ENCODE measurements at regions not wholly inside any gene's neighbourhood (a gene's known extent, or its start where the extent isn't known, plus 50 kb on each side); places are given as distances from the start of the nearest gene placed in this dataset.
A peak's percentile ranks its signal among the peaks of the same experiment; 100 is the strongest.

- Mint-ChIP-seq H3K27ac (no peak overlapping the region), H3K36me3 (no peaks in the 10 kb centered on the region), H3K4me3 (no peak overlapping the region), H3K9me3 (no peaks in the 10 kb centered on the region), H3K4me1 (no peaks in the 10 kb centered on the region), H3K27me3 (no peaks in the 10 kb centered on the region)
Measured at GRCh38 chrY:19167319-19168201, 394.0 kb upstream of the HSFY2 start.

- no peaks in the 10 kb centered on the region for H3K9me3 Mint-ChIP-seq
- no peaks in the 10 kb centered on the region for H3K27me3 Mint-ChIP-seq
Measured at GRCh38 chrY:19148783-19149182, 375.2 kb upstream of the HSFY2 start.

DNA sequence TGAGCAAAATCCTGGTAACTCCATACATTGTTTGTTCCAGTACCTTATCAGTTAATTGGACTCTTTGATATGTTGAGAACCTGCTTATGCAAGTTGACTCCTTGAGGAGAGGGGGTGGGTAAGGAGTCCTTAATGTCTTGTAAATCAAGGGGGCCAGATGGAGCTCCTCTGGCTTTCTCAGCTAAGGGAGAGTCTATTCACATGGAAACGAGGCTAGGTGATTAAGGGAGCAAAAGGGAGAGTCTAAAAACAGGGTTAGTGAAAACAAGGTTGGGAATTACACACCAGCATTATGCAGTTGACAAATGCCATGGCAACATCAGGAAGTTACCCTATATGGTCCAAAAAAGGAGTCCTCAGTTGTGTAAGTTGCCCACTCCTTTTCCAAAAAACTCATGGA lies 372.8 kb upstream of the HSFY2 start:
- Mint-ChIP-seq H3K36me3 (no peaks in the 10 kb centered on the region), H3K9me3 (no peaks in the 10 kb centered on the region), H3K27me3 (no peaks in the 10 kb centered on the region), H3K27ac (no peak overlapping the region), H3K4me1 (no peaks in the 10 kb centered on the region), H3K4me3 (no peak overlapping the region)

More at GRCh38 chrY:19148783-19149182, 375.2 kb upstream of the HSFY2 start:
- Mint-ChIP-seq H3K27ac (no peak overlapping the region), H3K4me3 (no peak overlapping the region), H3K36me3 (no peaks in the 10 kb centered on the region), H3K4me1 (no peaks in the 10 kb centered on the region)

DNA sequence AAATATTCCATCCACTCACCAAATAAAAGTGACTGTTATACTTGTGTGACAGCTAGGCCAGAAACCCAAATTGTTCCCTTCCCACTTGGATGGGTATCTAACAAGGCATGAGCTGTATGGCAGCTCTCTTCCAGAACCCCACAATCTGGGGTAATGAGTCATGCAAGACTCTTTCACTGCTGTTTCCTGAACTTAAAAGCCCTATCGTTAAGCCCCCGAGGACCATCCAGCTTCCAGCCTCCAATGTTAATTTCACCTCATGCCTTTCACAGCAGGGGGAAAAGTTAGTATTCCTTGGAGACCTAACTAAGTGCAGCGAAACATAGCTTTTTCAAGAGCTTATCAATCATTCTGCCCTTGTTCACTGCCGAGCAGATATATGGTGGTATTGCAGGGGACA lies 368.6 kb upstream of the HSFY2 start:
- Mint-ChIP-seq H3K4me1 (no peaks in the 10 kb centered on the region), H3K9me3 (no peaks in the 10 kb centered on the region), H3K27ac (no peak overlapping the region), H3K27me3 (no peaks in the 10 kb centered on the region), H3K4me3 (no peak overlapping the region), H3K36me3 (no peaks in the 10 kb centered on the region)

GRCh38 chrY:19140285-19140920 lies 366.9 kb upstream of the HSFY2 start:
- no peaks in the 10 kb centered on the region for H3K9me3 Mint-ChIP-seq
- no peaks in the 10 kb centered on the region for H3K4me1 Mint-ChIP-seq
- H3K4me3 Mint-ChIP-seq: no peak overlapping the region
- no peaks in the 10 kb centered on the region for H3K27me3 Mint-ChIP-seq
- H3K27ac Mint-ChIP-seq: no peak overlapping the region
- H3K36me3 Mint-ChIP-seq: no peaks in the 10 kb centered on the region

DNA sequence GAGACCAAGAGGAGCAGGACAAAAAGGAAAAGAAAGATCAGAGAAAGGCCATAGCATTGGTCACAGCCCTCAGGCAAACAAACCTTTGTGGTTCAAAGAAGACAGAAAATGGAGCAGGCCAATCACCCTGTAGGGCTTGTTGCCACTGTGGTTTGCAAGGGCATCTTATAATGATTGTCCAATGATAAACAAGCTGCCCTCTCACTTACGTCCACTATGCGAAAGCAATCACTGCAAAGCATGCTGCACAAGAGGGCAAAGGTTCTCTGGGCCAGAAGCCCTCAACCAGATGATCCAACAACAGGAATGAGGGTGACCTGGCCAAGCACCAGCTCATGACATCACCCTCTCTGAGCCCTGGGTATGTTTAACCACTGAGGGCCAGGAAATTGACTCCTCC lies 360.9 kb upstream of the HSFY2 start:
- Mint-ChIP-seq H3K4me3 (no peak overlapping the region), H3K9me3 (no peaks in the 10 kb centered on the region), H3K27ac (no peak overlapping the region), H3K36me3 (no peaks in the 10 kb centered on the region), H3K27me3 (no peaks in the 10 kb centered on the region), H3K4me1 (peaks cover 6% of the 10 kb centered on the region)

DNA sequence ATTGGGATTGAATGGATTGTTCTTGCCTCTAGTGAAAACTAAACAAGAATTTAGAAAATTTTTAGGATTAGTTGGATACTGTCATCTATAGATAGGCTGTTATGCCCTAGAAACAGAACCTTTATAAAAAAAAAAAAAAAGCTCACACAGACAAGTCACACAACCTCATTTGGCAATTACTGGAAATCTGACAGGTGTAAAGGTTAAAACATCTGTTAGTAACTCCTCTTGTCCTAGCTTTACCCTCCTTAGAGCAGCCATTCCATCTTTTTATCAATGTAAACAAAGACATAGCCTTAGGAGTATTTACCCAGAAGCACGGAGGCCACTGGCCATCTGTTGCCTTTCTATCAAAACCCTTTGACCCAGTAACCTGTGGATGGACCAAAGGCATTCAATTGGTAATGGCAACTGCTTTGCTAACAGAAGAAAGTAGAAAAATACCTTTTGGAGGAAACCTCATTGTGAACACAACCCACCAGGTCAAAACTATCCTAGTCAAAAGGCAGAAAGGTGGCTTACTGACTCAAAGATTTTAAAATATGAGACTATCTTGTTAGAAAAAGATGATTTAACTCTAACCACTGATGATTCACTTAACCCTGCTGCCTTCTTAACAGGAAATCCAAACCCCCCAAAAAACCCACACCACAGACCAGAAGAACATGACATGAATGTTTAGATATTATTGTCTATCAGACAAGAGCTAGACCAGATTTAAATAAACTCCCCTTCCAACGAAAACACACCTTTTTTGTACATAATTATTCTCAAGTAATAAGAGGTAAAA lies 357.2 kb upstream of the HSFY2 start:
- Mint-ChIP-seq H3K27me3 (no peaks in the 10 kb centered on the region), H3K9me3 (no peaks in the 10 kb centered on the region), H3K4me1 (peaks cover 6% of the 10 kb centered on the region), H3K36me3 (no peaks in the 10 kb centered on the region), H3K4me3 (no peak overlapping the region), H3K27ac (no peak overlapping the region)

- Mint-ChIP-seq H3K4me3 (no peak overlapping the region), H3K9me3 (no peaks in the 10 kb centered on the region), H3K27me3 (no peaks in the 10 kb centered on the region), H3K36me3 (peaks cover 2% of the 10 kb centered on the region), H3K27ac (no peak overlapping the region), H3K4me1 (peaks cover 6% of the 10 kb centered on the region)
Measured at GRCh38 chrY:19126889-19127288, 353.4 kb upstream of the HSFY2 start.

DNA sequence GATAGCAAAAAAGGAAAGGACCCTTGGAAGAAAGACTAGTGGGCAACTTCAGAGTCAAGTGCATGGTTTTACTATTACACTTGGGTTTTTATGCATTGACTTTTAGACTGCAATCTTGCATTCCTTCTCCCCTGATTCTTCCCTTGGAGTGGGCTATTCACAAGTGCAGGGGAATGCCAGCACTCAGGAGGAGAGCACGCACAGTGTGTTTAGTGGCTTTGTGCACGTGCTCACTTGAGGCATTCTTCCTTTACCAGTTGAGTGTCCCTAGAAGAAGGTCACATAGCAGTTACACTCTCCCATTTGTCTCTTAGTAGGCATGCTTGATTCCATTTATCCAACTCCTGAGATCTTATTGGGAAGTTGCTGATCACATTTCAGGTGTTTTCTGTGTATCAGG lies 351.1 kb upstream of the HSFY2 start:
- no peaks in the 10 kb centered on the region for H3K4me1 Mint-ChIP-seq
- H3K4me3 Mint-ChIP-seq: no peak overlapping the region
- no peak overlapping the region for H3K27ac Mint-ChIP-seq
- peaks cover 2% of the 10 kb centered on the region for H3K27me3 Mint-ChIP-seq
- no peaks in the 10 kb centered on the region for H3K9me3 Mint-ChIP-seq
- H3K36me3 Mint-ChIP-seq: peaks cover 2% of the 10 kb centered on the region

GRCh38 chrY:19122450-19122849 lies 348.9 kb upstream of the HSFY2 start:
- Mint-ChIP-seq H3K27me3 (peaks cover 2% of the 10 kb centered on the region), H3K4me3 (no peak overlapping the region), H3K36me3 (peaks cover 2% of the 10 kb centered on the region), H3K4me1 (no peaks in the 10 kb centered on the region), H3K9me3 (no peaks in the 10 kb centered on the region), H3K27ac (no peak overlapping the region)

DNA sequence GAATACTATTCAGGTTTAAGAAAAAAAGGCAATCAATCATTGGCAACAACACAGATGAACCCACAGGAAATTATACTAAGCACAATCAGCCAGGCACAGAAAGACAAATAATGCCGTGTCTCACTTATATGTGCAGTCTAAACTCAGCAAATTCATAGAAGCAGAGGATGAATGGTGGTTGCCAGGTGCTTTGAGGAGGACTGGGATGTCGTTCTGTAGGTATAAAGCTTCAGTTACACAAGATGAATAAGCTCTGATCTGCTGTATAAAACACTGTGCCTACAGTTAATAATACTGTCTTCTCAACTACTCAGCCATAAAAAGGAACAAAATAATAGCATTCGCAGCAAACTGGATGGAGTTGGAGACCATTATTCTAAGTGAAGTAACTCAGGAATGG lies 324.8 kb upstream of the HSFY2 start:
- Mint-ChIP-seq H3K4me1 (no peaks in the 10 kb centered on the region), H3K9me3 (no peaks in the 10 kb centered on the region), H3K27me3 (no peaks in the 10 kb centered on the region), H3K36me3 (no peaks in the 10 kb centered on the region), H3K27ac (no peak overlapping the region), H3K4me3 (no peak overlapping the region)

DNA sequence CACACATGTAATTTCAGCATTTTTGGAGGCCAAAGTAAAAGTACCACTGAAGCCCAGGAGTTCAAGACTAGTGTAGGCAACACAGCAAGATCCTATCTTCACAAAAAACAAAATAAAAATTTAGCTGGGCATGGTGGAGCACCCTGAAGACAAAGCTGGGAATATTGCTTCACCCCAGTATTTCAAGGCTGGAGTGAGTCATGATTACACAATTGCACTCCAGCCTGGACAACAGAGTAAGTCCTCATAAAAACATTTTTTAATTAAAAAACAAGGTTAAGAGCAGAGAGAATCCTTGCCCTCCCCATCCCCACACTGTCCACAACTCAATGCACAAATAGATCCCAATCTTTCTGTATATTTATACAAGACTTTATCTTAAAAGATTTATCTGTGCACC lies 321.9 kb upstream of the HSFY2 start:
- no peak overlapping the region for H3K4me3 Mint-ChIP-seq
- H3K27ac Mint-ChIP-seq: no peak overlapping the region
- no peaks in the 10 kb centered on the region for H3K36me3 Mint-ChIP-seq
- no peaks in the 10 kb centered on the region for H3K4me1 Mint-ChIP-seq
- no peaks in the 10 kb centered on the region for H3K27me3 Mint-ChIP-seq
- H3K9me3 Mint-ChIP-seq: no peaks in the 10 kb centered on the region

- H3K4me1 Mint-ChIP-seq: no peaks in the 10 kb centered on the region
- no peaks in the 10 kb centered on the region for H3K9me3 Mint-ChIP-seq
- no peaks in the 10 kb centered on the region for H3K36me3 Mint-ChIP-seq
- H3K27ac Mint-ChIP-seq: no peak overlapping the region
- no peaks in the 10 kb centered on the region for H3K27me3 Mint-ChIP-seq
- H3K4me3 Mint-ChIP-seq: no peak overlapping the region
Measured at GRCh38 chrY:19083006-19083405, 309.5 kb upstream of the HSFY2 start.

DNA sequence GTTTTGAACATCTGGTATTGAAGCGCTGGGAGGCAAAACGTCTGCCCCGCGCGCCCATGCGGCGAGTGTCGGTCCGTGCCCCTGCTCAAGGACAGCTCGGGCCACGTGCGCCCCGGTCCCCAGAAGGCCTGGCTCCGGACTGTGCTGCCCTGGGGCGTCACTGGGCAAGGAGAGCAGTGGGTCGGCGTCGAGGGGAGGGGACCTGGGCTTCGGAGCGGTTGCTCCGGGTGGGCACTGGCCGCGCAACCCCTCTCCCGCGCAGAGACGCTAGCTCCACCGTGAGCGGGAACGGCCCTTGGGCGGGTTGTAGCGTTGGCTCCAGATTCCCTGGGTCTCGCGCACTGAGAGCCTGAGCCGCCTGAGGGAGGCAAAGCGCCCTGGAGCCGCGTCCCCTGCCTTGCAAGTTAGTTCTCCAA lies 304.2 kb upstream of the HSFY2 start:
- Mint-ChIP-seq H3K27me3 (no peaks in the 10 kb centered on the region), H3K27ac (peak overlapping the region; percentile 70), H3K4me3 (peak overlapping the region; percentile 90), H3K9me3 (no peaks in the 10 kb centered on the region), H3K36me3 (no peaks in the 10 kb centered on the region), H3K4me1 (peaks cover 12% of the 10 kb centered on the region)

DNA sequence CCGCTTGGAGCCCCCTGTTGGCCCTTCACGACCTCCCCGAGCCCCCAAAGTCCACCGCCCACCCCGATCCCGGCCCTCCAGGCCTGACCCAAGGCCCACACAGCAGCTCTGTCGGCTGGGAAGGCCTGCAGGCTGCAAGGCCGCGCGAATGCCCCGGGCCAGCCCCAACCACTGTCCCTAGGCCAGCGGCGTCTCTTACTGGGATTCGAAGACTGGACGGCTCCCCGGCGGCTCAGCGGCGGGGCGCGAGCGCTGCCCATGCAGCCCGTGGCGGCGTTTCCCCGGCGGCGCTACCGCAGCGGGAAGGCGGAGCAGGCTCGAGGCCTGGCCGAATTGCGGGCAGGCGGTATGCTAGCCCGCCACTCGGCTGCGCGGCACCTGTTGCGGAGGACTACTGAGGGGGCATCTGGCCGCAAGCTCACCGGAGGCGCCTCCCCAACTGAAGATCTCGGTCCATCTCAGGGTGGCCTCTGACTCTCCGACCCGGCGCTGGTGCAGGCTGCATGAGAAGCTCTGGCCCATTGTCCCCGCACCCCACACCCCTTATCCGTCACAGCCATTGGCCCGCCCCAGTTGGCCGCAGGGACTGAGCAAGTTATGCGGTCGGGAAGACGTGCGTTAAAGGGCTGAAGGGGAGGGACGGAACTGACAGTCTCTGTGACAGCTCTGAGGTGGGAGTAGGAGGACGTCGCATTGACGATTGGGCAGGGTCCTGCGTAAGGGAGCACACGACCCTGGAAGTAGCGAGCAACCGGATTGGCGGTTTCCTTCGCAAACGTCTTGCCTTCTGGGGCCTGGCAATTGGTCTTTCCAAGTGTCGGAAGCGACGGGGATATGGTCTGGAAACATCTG lies 303.5 kb upstream of the HSFY2 start:
- H3K36me3 Mint-ChIP-seq: no peaks in the 10 kb centered on the region
- no peaks in the 10 kb centered on the region for H3K9me3 Mint-ChIP-seq
- H3K4me1 Mint-ChIP-seq: peaks cover 12% of the 10 kb centered on the region
- H3K27ac Mint-ChIP-seq: peak overlapping the region; percentile 70
- H3K27me3 Mint-ChIP-seq: no peaks in the 10 kb centered on the region
- peak overlapping the region; percentile 90 for H3K4me3 Mint-ChIP-seq
